ENCODE measurements at regions not wholly inside any gene's neighbourhood (a gene's known extent, or its start where the extent isn't known, plus 50 kb on each side); places are given as distances from the start of the nearest gene placed in this dataset.
A peak's percentile ranks its signal among the peaks of the same experiment; 100 is the strongest.
"Not testable (repeated sequence)": the region's sequence is repeated elsewhere in the genome, so short reads cannot be mapped to it uniquely, and the experiment has no call there.

GRCh38 chr21:13514308-13514707 is 95.3 kb upstream of the POTED start:
- DNase-seq = not testable (repeated sequence)

- not testable (repeated sequence) for DNase-seq
Observed at GRCh38 chr21:13515980-13516379, 93.6 kb upstream of the POTED start.

- DNase-seq = not testable (repeated sequence)
Observed at GRCh38 chr21:13519971-13520370, 89.6 kb upstream of the POTED start.

GRCh38 chr21:13525015-13525414 is 84.6 kb upstream of the POTED start:
- not testable (repeated sequence) for DNase-seq

GRCh38 chr21:13529082-13529481 is 80.5 kb upstream of the POTED start:
- not testable (repeated sequence) for DNase-seq

GRCh38 chr21:13529674-13530073 is 79.9 kb upstream of the POTED start:
- peak; percentile 1 for DNase-seq

GRCh38 chr21:13530697-13531096 is 78.9 kb upstream of the POTED start:
- not testable (repeated sequence) for DNase-seq

- DNase-seq = not testable (repeated sequence)
Observed at GRCh38 chr21:13543482-13543881, 66.1 kb upstream of the POTED start.

GRCh38 chr21:13545525-13545924 is 64.1 kb upstream of the POTED start:
- not testable (repeated sequence) for DNase-seq

All from DMS53 (cell line).